ENCODE measurements at regions not wholly inside any gene's neighbourhood (a gene's known extent, or its start where the extent isn't known, plus 50 kb on each side); places are given as distances from the start of the nearest gene placed in this dataset.

DNA sequence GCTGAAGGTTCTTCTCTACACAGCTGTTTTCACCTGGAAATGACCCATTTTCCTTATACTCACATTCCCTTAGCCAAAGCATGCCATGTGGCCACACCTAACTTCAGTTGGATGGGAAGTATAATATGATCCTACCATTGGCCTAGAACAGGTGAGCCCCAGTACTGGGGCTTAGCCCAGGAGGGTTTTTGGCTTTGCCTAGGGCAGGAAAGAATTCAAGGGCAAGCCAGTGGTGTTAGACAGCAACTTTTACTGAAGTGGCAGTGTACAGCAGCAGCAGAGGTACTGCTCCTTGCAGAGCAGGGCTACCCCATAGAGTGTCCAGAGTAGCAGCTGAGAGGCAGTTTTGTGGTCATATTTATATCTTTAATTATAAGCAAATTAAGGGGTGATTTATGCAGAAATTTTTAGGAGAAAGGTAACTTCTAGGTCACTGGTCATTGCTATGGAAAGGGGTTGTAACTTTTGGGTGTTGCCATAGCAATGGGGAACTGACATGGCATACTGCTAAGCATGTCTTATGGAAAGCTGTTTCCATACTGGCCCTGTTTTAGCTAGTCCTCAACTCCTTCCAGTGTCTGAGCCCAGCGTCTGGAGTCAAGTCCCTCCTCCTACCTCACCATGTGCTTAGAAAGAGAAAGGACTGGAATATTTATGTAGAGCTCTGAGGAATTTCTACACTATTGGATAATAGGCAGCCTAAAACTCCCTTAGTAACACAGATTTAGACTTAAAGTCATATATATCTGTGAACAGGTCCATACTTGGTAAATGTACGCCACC is 109.0 kb upstream of the DTNA start:
- DNase-seq, result no peak

DNA sequence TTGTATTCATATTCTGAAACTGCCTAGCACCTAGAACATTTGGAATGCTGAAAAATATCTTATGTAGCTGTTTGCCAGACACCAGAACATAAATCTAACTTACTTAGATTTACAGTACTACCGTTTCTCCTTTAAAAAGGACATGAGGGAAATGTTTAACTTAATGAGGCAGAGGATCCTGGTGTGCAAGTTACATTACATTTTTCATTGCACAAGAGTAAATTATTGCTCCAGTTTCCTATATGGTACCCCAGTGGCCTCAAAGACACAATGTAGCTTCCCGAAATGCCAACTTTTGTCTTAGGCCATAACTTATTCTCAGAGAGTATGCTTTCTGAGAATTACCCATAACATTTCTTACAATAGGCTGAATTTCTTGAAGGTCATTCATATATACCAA is 105.5 kb upstream of the DTNA start:
- DNase-seq, result no peak

DNA sequence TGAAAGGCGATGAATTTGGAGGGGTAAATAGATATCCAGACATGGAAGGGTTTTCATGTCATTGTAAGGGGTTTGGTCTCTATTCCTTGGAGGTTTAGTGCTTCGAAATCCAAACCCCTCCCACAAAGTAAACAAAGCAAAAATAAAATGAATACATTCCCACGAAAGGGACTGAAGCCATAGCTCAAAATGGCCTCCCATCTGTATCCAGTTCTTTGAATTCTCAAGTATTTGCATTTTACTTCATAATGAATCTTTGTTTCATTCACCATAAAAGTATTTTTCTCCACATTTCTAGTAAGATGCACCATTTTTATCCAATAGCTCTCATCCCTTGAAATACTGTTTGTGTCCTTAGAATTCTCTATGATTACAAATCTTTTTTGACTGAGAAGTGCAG is 103.2 kb upstream of the DTNA start:
- DNase-seq, result no peak

DNA sequence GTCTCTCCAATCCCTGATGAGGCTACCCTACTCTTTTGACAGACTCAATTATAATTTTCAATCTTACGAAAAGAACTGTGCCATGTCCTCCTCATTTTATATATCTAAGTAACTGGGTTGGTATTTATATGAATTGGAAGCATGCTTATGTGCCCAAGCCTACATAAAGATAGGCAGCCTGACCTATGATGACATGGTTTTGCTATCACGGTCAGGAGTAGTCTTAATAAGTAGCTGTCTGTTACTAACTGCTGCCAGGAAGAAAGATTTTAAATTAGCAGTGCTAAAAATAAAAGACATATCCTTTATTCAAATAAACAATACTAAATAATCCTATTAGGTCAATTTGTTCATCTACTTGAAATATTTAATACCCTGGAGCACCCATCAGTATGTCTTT is 102.0 kb upstream of the DTNA start:
- no peak for DNase-seq

DNA sequence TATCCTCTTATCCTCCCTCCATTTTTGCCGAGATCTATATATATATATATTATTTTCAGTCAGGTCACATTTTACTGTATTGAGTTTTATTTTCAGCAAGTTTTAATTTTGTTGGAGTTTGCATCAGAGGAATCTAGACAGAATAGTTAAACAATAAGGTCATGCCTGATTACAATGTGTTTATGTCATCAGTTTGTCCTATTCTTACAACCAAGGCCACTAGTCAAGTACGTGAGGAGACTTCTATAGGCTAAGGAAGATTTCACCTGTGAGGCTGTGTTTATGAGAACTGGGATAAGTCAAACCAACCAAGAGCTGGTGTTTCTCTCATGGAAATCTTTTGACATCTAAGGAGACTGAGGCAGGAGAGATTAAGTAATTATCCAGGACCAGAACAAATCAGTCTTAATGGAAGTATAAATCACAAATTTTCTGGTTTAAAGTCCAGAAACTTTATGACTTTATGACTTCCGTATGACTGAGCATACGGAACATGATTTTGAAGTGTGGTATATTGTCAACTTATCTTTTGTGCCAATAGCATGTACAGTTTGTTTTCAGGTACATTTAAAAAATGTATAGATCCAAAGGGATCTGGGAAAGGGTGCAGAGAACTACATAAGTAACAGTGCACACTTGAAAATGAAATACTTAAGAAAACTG is 100.0 kb upstream of the DTNA start:
- no peak for DNase-seq

DNA sequence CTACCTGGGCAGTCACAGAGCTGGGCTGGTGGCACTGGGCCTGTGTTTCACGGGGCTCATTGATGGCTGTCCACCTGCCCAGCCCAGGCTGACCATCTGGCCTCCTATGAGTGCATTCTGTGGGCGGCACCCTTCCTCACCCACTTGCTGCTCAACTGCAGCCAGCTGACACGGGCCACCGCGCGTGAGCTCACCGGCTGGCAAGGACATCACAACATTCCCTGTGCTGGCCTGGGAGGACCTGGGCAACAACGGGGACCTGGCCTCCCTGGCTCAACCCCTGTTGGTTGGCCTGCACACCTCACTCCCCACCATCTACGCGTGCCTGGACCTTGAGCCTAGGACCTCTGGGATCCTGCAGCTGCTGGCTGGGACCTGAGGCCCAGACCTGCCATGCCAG is 98.2 kb upstream of the DTNA start:
- no peak for DNase-seq

DNA sequence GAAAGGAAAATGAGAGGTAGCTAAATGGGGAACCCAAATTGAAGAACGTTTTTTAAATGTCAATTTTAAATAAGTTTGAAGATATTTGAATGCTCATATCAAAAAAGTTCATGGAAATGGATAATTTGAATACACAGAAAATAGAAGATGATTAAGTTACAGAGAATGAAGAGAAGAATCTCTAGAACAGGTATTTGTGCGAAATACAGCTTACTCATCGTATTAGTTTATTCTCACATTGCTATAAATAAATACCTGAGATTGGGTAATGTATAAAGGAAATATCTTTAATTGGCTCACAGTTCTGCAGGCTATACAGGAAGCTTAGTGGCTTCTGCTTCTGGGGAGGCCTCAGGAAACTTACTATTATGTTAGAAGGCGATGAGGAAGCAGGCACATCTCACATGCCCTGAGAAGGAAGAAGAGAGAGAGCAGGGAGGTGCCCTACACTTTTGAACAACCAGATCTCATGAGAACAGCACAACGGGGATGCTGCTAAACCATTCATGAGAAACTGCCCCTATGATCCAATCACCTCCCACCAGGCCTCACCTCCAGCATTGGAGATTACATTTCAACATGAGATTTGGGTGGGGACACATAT is 89.7 kb upstream of the DTNA start:
- DNase-seq, result no peak

DNA sequence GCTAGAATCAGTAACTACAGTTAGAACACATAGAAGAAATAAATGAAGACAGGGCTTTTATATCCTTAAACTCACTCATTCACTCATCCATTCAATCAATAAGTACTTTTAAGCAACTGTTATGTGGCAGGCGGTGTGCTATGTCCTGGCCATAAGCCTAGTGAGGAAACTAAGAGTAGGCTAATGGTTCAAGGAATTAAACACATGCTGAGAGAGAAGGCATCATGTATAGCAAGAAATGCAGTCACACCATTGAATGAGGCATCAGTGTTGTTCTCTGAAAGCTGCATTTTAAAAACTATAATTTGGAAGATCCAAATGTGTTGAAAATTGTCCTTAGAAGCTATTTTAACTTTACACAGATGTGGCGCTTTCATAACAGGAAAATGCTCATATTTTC is 86.5 kb upstream of the DTNA start:
- no peak for DNase-seq

DNA sequence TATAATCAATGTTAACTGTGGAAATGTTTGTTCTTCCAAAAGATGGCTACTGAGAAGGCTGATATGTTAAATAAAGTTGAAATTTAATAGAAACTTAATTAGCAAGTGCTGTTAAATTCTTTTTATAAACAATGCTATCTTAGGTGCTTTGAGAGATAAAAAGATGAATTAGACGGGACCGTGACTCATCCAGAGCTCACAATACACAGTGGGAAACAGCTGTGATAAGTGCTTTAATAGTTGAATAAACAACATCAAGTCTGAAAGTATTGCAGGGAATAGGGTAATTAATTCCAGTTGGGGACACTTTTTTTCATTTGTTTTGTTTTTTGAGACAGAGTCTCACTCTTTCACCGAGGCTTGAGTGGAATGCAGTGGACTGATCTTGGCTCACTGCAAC is 85.5 kb upstream of the DTNA start:
- no peak for DNase-seq

DNA sequence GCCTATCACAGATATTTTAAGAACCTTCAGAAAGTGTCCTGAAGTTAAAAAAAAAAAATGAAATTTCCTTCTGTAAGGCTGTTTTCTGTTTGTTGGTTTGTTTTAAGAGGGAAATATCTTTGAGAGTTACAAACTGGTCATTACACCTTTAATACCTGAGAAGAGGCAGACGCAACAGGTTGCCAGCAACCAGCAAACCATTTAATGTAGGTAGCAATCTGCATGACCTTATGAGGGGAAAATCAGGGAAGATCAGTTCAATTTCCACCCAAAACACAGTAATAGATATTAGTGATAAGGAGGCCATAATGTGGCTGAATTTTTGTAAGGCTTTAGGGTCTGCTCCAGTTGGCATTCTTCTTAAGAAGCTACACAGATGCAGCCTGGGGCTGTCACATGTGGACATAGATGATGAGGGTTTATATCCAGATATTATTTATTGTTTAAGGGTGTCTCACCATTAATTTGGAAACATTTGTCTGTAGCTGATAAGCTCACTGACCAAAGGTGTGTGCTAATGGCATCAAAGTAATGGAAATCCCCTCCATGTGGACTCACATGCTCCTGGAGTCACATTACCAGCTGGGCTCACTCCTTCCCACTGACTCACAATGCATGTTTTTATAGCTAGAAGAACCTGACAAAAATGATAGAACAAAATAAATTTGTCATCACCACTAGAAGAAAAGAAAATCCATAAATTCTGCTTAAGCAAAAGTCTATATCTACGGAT is 83.5 kb upstream of the DTNA start:
- no peak for DNase-seq

DNA sequence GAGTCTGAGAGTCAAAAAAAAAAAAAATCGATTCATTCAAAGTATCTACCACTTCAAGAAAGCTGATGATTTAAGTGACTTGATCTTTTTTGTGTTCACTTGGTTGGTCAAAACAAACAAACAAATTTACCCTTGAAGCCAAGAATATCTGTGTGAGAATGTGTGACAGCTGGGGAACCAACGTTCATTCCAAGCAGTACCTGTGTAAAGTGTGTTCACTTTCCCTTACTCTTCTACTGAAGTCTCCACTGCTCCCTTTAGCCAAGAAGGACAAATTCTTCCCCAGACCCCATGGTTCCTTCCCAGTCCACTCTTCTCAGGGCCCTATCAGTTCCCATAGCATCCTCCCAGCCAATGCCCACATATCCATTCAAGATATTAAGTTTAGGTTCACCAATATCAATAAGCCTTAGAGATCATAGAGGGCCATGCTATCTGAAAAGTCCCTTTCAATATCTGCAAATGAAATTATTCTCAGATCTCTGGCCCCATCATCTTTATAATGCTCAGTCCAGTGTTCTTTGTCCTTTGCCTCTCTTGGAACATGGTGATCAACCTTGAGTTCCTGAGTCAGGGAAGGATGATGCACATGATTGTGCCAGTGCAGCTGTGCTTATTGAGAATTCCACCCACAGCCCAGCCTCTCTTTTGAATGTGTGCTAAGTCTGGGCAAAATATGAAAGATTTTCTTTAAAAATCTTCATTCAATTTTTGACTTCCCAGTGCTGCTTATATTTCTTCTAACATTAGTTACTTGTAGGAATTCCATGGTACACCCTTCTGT is 82.8 kb upstream of the DTNA start:
- DNase-seq, result no peak

DNA sequence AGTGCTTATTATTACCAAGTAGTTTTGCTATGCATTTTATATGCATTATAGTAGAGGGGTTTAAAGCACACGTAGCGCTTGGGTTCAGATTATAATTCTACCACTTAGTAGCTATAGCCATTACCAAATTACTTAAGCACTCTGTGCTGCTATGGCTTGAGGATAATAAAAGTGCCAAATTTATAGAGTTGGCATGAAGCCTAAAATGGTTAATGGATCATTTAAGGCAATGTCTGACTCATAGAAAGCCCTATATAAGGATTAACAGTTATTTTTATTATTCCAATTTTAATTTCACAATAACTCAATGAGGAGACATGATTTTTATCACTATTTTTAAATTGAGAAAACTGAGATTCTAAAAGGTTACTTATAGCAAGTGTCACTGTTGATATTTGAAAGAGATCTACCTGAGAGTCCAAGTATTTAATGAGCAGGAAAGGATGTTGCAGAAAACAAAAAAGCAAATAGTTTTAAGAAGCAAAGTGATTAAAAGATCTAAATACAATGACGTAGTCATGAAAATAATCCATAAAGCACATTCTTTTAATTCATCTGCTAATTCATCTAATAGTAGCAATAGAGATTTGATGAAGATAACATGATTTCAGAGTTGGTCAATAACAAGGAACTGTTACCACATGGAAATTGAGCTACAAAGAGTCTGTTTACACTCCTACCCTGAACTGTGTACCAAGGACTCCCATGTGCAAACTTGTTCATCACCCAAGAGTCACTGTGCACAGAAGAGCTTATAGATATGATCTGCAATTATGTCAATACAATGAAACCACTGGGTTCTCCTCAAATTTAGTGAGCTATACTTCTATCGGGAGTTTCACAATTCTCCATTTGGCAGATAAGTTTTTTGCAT is 78.8 kb upstream of the DTNA start:
- DNase-seq, result no peak

DNA sequence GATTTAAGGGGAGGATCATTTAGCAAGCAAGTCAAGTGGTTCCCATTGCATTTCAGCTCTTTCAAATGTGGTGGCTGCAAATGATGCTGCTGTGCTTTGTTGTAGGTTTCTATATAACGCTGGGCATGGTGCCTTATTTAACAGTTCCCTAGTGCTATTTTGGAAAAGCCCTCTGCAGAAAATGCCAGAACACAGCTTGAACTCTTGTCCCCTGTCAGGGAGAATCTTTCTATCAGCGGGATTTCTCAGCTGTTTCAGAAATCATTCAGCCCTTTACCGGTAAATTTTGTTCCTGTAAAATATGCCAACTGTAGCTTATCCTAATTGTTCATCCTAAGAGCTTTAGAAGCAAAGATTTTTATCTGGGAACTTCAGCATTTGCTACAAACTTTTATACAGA is 77.8 kb upstream of the DTNA start:
- no peak for DNase-seq

DNA sequence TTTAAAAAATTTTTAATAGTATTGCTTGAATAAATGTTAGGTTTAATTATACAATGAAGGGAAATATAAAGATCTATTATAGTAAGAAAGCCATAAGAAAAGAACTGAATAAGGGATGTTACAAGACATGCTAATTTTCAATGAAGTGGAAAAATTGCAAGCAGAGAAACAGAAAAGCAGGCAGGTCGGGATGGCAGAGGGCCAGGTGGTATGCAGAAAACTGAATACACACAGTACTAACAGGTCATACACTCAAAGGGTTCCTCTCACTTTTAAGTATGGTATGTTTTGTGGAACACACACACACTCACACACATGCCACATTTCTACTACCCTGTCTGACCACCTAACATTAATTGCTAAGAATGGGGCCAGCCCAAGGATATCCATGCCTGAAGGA is 76.7 kb upstream of the DTNA start:
- no peak for DNase-seq

DNA sequence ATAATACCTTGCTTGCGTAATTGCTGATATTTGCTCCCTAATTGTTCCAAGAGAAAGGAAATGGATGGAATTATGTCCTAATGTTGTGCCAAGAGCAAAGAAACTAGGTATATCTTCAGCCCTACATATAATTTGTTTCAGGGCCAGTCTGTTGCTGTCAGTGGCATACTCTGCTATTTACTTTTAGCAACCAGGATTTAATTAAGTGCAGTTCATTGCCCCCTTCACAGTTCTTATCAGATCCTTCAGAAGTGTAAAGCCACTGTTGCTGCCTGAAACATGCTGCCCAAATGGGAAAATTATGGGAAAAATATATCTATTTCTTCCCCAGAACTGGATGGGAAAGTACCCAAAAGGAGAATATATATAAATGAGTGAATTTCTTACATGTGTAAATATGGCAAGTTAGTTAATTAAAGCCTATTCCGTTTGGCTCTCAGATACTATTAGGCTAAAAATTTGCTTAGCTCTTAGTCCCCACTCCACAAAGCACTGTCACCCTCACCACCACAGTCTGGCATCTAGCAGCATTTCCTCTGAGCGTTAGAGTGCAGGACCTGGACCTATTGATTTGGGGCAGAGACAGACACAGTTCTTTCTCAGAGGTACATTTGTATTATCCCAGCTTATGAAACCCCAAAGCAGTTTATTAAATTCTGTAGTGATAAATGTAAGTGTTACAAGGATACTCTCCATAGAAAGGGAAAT is 72.8 kb upstream of the DTNA start:
- no peak for DNase-seq

DNA sequence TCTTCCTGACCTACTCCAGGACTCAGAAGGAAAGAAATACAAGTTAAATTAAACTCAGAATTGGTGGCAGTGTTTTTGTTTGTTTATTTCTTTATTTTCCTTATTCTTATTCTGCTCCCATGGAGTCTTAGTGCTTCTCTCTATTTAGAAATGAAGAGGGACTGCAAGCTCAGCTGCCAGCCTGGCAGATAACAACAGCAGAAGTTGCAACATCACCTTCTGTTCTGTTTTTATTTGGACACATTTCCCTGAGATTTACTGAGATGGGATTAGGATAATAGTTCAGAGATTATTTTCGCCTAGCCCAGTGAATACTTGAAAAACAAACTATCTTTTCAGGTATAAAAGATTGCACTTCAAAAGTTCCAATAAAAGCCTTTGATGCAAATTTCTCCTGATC is 70.4 kb upstream of the DTNA start:
- DNase-seq, result peak in 1 of 2 experiments; percentile 13

DNA sequence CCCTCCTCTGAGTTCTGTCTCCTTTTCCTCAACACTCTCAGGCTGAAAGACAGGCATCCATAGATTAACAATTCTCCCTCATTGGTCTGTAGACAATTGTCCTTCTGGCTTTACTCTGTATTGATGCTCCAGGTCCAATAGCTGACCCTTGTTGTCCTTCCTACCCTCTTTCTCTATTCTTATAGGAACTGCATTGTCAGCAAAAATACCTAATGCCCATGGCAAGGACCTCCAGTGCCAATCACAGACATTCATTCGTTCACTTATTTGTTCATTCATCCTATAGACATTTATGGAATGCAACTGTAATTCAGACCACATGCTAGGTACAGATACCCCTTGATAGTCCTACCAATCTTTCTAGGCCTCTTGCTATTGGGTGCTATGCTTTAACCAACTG is 69.8 kb upstream of the DTNA start:
- DNase-seq, result no peak

DNA sequence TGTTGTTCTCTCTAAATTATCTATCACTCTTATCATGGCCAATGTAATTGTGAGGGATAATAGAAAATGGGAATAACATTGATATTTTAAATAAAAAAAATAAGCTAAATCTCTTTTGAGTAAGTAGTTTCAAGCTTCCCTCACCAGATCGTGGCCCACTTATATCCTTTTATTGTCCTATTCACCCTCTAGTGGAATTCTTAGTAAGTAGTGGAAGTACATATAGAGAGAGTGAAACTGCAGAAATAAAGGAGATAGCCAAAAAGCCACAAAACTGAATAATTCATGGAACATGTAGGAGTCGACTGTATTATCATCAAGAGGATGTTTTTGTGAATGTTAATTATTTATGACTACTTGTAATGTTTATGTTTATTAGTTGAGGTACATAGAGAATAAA is 66.1 kb upstream of the DTNA start:
- peak in 1 of 2 experiments; percentile 35 for DNase-seq

DNA sequence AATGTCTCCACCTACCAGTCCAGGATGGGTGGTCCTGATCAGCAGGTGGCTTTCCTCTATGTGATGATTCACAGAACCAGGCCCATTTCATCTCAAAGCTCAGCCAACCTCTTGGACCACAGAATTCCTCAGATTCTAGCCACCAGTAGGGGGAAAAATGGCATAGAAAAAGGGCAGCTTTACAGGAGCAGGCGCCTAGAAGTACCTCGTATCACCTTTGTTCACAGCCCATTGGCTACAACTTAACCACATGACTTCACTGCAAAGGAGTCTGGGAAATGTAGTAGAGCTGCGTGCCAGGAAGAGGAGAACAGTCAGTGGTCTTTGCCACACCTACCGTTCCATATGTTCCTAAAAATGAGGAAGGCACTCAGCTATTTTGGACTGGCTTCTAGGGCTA is 62.8 kb upstream of the DTNA start:
- DNase-seq, result peak; percentile 50 to 77

DNA sequence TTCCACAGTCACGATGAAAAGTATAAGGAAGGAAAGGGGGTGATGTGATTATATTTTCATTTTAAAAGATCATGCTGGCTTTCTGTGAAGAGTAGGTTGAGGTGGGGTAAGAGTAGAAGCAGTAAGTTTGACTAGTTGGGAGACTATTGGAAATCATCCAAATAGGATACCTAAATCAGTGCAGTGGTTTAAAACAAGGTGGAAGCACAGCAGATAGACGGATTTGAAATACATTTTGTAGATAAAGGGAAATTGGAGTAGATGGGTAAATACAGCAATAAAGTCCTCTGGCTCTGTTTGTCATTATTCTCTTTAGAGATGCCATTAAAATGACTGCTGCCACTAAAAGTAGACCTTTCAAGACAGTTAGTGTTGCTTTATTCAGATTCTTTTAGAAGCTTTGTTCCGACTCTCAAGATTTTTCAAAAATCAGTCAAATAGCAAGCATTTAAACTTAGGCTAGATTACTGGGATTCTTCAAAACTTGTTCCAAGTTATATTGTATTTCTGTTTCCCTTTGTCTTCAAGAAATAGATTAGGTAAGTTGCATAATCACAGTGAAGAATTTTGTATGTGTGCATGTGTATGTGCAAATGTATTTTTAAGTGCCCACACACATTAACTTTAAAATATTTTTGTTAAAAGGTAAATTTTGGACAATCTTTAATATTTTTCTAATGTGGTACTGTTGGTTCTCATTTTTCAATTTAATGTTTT is 61.7 kb upstream of the DTNA start:
- DNase-seq, result no peak

DNA sequence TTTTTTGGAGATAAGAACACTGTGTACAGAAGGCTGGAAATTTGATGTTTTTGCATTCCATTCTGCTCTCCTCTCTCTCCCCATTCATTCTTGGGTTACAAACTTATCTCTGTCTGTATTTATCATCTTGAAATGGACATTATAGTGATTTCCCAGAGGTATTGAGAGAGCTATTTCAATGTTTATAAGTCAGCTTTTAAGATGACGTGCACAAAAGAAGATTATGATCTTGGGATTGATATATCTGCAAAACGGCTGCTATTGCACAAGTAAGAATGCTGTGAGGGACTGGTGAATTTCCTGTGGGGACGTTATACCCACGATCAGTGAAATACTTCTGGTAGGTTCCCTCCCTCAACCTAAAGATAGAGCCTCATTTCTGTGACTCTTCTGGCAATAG is 61.0 kb upstream of the DTNA start:
- DNase-seq, result no peak

Data from NCI-H524 (cell line).